Heart left ventricle (tissue), 13 donors: ENCODE measurements at regions not wholly inside any gene's neighbourhood (a gene's known extent, or its start where the extent isn't known, plus 50 kb on each side); places are given as distances from the start of the nearest gene placed in this dataset.

Experiments
- POLR2A ChIP-seq, 2 donors: fragments of 450-650 bp; IDR thresholded peaks; one replicate each; pipeline ENCODE4 v1.6.1; 2017; ENCODE audit warnings: antibody characterized with exemption in 2 of 2, mild to moderate bottlenecking in 2 of 2, moderate library complexity in 2 of 2
- TF ChIP-seq, protein P1 (sequence below), 12 donors: fragments of 200-600 bp; sonication (generic) in 4 of 12; IDR thresholded peaks; one replicate each; pipeline versions ENCODE4 v1.5.0 to v1.8.0; 2018 to 2022; ENCODE audit warnings: antibody characterized with exemption in 12 of 12, mild to moderate bottlenecking in 5 of 12
- donor health status: ischemic (EF 13 %, LVEDD 7.1; RV severe dilation, severe dysfunction).
- donor health status: DM: no; HTN: yes; CAD: no.
- donor health status: DM: no; HTN: no; CAD: no.
- donor health status: ischemic (EF 25% LVEDD 6.9; RV normal size, moderate dysfunction).
- donor health status: ischemic (EF 25% LVEDD 5.7; RV mildly dilated, moderate dysfunction).
- donor health status: ischemic (EF 35%, LVEDD 5.7; RV mildly dilated, moderate dysfunction).
- donor health status: nonischemic (EF 11% LVEDD 7.7; RV severe dilation, severe dysfunction).
- donor health status: DM: yes; HTN: yes; CAD: no.
- donor health status: PGD.
- donor health status: ischemic (EF 29% LVEDD 5.4; RV normal size, mild dysfunction).
- donor health status: nonischemic (EF 23%, LVEDD 6.1; RV moderate dilation, normal function).

DNA sequence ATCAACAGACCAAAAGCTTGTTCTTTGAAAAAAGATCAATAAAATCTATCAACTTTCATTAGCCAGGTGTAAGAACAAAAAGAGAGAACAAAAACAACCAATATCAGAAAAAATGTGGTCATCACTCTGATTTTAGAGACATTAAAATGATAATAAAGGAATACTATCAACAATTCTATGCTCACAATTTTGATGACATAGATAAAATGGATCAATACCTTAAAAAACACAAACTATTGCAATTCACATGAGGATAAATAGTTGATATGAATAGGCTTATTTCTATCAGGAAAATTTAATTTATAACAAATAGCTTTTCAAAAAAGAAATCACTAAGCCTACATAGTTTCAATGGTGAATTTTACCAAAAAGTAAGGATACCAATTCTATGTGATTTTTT, 809.4 kb upstream of the EYS start:
- no peak for TF ChIP-seq POLR2A (IDR thresholded peaks at IDR 0.05)
- TF ChIP-seq, protein P1, sequence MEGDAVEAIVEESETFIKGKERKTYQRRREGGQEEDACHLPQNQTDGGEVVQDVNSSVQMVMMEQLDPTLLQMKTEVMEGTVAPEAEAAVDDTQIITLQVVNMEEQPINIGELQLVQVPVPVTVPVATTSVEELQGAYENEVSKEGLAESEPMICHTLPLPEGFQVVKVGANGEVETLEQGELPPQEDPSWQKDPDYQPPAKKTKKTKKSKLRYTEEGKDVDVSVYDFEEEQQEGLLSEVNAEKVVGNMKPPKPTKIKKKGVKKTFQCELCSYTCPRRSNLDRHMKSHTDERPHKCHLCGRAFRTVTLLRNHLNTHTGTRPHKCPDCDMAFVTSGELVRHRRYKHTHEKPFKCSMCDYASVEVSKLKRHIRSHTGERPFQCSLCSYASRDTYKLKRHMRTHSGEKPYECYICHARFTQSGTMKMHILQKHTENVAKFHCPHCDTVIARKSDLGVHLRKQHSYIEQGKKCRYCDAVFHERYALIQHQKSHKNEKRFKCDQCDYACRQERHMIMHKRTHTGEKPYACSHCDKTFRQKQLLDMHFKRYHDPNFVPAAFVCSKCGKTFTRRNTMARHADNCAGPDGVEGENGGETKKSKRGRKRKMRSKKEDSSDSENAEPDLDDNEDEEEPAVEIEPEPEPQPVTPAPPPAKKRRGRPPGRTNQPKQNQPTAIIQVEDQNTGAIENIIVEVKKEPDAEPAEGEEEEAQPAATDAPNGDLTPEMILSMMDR (IDR thresholded peaks at IDR 0.05), result no peak
